ENCODE measurements at regions not wholly inside any gene's neighbourhood (a gene's known extent, or its start where the extent isn't known, plus 50 kb on each side); places are given as distances from the start of the nearest gene placed in this dataset.
"Not testable (repeated sequence)": the region's sequence is repeated elsewhere in the genome, so short reads cannot be mapped to it uniquely, and the experiment has no call there.

- H3K4me3 ChIP-seq (replicated peaks in 1 of 2; ENCODE audit: low read depth in 2 of 2, low read length in 2 of 2), result no peak overlapping the region
- TF ChIP-seq CTCF (IDR thresholded peaks at IDR 0.05; ENCODE audit: low read depth, low read length), result no peak
- DNase-seq (ENCODE audit: low read depth in 2 of 2), result peak; percentile 3 to 5
These were observed 647.0 kb upstream of the PCDH7 start for GRCh38 chr4:30073011-30073710.

- not testable (repeated sequence) for DNase-seq (ENCODE audit: low read depth in 2 of 2)
These were observed 627.6 kb upstream of the PCDH7 start for GRCh38 chr4:30092420-30093128.

GRCh38 chr4:30094887-30095286, 625.3 kb upstream of the PCDH7 start:
- TF ChIP-seq CTCF (IDR thresholded peaks at IDR 0.05; ENCODE audit: low read depth, low read length), result no peak
- no peak overlapping the region for H3K4me3 ChIP-seq (replicated peaks in 1 of 2; ENCODE audit: low read depth in 2 of 2, low read length in 2 of 2)
- peak; percentile 18 to 58 for DNase-seq (ENCODE audit: low read depth in 2 of 2)

More at GRCh38 chr4:30092420-30093128, 627.6 kb upstream of the PCDH7 start:
- not testable (repeated sequence) for H3K4me3 ChIP-seq (replicated peaks in 1 of 2; ENCODE audit: low read depth in 2 of 2, low read length in 2 of 2)

GRCh38 chr4:30103455-30103854, 616.7 kb upstream of the PCDH7 start:
- no peak for TF ChIP-seq CTCF (IDR thresholded peaks at IDR 0.05; ENCODE audit: low read depth, low read length)
- no peak overlapping the region for H3K4me3 ChIP-seq (replicated peaks in 1 of 2; ENCODE audit: low read depth in 2 of 2, low read length in 2 of 2)
- DNase-seq (ENCODE audit: low read depth in 2 of 2), result peak; percentile 12 to 33

GRCh38 chr4:30116401-30116800, 603.8 kb upstream of the PCDH7 start:
- no peak overlapping the region for H3K4me3 ChIP-seq (replicated peaks in 1 of 2; ENCODE audit: low read depth in 2 of 2, low read length in 2 of 2)
- no peak for DNase-seq (ENCODE audit: low read depth in 2 of 2)
- no peak for TF ChIP-seq CTCF (IDR thresholded peaks at IDR 0.05; ENCODE audit: low read depth, low read length)

GRCh38 chr4:30117433-30117832, 602.7 kb upstream of the PCDH7 start:
- no peak for TF ChIP-seq CTCF (IDR thresholded peaks at IDR 0.05; ENCODE audit: low read depth, low read length)
- DNase-seq (ENCODE audit: low read depth in 2 of 2), result no peak
- no peak overlapping the region for H3K4me3 ChIP-seq (replicated peaks in 1 of 2; ENCODE audit: low read depth in 2 of 2, low read length in 2 of 2)

GRCh38 chr4:30122711-30123110, 597.5 kb upstream of the PCDH7 start:
- no peak for DNase-seq (ENCODE audit: low read depth in 2 of 2)
- no peak for TF ChIP-seq CTCF (IDR thresholded peaks at IDR 0.05; ENCODE audit: low read depth, low read length)

GRCh38 chr4:30124621-30125020, 595.5 kb upstream of the PCDH7 start:
- H3K4me3 ChIP-seq (replicated peaks in 1 of 2; ENCODE audit: low read depth in 2 of 2, low read length in 2 of 2); DNase-seq (ENCODE audit: low read depth in 2 of 2): not testable (repeated sequence)

More at GRCh38 chr4:30122711-30123110, 597.5 kb upstream of the PCDH7 start:
- no peak overlapping the region for H3K4me3 ChIP-seq (replicated peaks in 1 of 2; ENCODE audit: low read depth in 2 of 2, low read length in 2 of 2)

Measured in cardiac fibroblast (primary cell).